C1 segment of cervical spinal cord (tissue), 14 donors: ENCODE measurements at regions not wholly inside any gene's neighbourhood (a gene's known extent, or its start where the extent isn't known, plus 50 kb on each side); places are given as distances from the start of the nearest gene placed in this dataset.
A peak's percentile ranks its signal among the peaks of the same experiment; 100 is the strongest.
"Not testable (repeated sequence)": the region's sequence is repeated elsewhere in the genome, so short reads cannot be mapped to it uniquely, and the experiment has no call there.

Source experiments
- DNase-seq, 14 donors: peaks; one replicate each; lab custom pipeline; 2025; lab: John Stamatoyannopoulos, UW

DNA sequence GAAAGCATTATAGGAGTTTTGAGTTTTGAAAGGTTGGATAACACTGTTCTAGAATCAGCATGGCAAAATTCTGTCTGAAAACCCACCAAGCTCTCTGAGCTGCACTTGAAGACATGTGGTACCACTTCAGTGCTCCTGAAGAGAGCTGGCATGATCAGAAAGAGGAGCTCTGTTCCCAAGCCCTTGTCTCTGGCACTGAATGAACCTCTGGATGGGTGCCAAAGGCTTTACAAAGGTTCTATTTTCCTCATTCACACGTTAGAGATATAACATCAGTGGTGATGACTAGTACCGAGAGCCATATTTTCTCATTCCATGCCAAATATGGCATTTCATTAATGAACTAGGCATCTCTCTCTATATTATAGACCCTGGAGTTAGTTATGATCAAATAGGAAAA is 301.8 kb upstream of the ID4 start:
- DNase-seq: peak in 1 of 14 donors; percentile 14

DNA sequence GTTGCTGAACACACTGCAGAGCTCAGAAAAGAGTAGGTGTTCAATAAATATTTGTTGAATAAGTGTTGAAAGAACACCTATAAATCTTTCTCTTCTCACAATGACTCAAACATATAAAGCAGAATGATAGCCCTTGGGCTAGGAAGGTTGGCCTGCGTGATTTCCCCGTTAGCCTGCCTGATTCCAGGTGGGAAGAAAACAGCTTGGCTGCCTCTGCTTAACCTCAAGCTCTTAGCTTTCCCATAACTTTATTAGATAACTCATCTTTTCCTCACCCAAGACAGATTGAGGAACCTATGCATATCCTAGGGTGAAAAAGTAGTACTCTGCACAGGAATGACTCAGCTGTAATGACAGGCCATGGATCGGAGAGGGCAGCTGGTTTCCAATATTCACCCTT is 300.3 kb upstream of the ID4 start:
- DNase-seq: no peak

- DNase-seq: no peak
These were observed 299.1 kb upstream of the ID4 start for GRCh38 chr6:19538096-19538495.

DNA sequence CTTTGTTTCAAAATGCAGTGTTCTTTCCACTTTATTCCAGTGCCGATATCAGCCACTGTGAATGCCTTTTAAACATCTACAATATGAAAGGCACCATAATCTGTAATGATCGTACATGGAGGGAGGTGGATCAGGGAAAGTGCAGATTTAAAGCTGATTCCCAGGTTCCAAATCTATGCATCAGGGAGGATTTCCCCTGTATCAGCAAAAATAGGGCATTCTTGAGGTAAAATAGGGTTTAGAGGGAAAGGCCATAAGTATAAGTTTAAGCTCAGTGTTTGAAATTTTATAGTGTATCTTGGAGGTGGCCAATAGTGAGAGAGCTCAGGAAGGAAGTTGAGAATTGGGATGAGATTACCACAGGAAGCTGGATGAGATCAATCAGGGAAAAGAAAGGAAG is 289.7 kb upstream of the ID4 start:
- DNase-seq: no peak

GRCh38 chr6:19549109-19549508 is 288.1 kb upstream of the ID4 start:
- DNase-seq: no peak

DNA sequence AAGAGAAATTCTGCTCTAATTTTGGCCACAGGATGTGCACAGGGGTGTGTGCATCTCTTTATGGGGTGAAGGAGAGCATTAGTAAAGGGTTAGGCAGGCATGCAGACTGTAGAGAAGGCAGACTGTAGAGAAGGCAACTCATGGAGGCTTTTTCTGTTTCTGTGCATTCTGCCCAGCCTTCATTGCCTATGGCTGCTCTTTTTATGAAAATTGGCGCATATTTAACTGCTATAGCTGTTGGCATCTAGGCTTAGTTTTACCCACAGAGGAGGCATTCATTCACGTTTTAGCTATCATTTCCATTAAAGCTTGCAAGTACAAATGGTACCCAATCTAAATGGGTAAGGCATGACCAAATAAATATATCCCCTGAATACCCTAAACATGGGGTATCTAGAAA is 286.8 kb upstream of the ID4 start:
- no peak for DNase-seq

GRCh38 chr6:19551611-19552010 is 285.6 kb upstream of the ID4 start:
- DNase-seq: no peak

DNA sequence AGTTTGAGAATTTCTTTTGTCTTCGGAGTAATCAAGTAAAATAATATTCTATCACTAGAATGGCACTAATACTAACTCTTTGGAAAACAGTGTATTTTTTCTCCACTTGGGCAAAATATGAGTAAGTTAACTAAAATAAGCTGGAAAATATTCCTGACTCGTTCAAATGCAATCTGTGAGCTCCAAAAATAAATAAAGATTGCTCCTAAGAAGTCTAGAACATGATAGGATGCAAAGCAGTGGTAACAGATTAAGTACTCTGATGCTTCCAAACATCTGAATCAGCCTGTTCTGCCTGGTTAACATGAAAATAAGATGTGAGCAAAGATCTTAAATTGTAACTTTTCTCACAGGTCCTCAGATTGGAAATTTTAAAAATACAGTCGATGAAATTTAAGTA is 285.1 kb upstream of the ID4 start:
- no peak for DNase-seq

- no peak for DNase-seq
These were observed 284.6 kb upstream of the ID4 start for GRCh38 chr6:19552588-19552987.

- peak in 4 of 14 donors; percentile 3 to 93 (median 26) for DNase-seq
These were observed 282.6 kb upstream of the ID4 start for GRCh38 chr6:19554356-19555225.

DNA sequence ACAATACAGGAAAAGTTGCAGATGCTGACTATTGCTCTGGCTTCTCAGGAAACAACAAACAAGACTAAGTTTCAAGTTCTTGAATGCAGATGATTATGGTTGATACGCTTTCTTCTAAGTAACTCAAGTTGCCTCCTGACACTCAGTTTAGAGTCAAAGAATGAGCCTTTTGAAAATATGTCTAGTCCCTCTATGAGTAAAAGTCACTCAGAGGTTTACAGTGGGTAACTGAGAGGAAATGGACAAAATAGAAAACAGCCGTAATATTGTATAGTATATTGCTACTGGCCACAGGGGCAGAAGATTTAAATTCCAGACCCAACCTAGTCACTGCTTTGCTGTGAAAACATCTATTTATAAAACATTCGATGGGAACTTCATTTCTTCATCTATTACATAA is 280.0 kb upstream of the ID4 start:
- DNase-seq: no peak

GRCh38 chr6:19558201-19558600 is 279.0 kb upstream of the ID4 start:
- no peak for DNase-seq

DNA sequence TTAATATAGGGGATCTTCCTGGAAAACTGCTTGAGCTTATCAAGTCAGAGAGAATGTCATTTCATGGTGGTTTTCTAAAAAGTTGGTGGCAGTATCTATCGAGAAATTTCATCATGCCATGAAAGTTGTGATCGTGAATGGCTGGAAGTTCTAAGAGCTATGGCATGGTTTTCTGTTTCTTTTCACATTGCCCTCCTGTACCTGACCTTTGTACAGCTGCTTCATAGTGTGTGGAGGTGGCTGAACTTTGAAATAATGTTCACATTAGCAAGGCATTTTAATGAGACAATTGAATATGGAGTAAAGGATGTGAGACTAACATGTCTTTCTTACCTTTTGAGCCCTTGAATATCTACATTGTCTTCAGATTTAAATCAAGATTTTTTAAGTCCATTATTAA is 278.2 kb upstream of the ID4 start:
- no peak for DNase-seq

DNA sequence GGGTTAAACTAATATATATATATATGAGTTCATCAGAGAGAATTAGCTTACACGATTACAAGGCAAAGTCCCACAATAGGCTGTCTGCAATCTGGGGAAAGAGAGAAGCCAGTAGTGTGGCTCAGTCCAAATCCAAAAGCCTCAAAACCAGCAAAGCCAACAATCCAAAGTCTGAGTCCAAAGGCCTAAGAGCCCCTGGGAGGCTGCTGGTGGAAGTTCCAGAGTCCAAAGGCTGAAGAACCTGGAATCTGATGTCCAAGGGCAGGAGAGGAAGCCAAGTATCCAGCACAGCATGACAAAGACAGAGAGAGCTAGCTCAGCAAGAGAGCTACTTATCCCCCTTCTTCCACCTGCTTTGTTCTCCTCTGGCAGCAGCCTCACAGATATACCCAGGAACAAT is 274.7 kb upstream of the ID4 start:
- DNase-seq: peak in 1 of 14 donors; percentile 19

DNA sequence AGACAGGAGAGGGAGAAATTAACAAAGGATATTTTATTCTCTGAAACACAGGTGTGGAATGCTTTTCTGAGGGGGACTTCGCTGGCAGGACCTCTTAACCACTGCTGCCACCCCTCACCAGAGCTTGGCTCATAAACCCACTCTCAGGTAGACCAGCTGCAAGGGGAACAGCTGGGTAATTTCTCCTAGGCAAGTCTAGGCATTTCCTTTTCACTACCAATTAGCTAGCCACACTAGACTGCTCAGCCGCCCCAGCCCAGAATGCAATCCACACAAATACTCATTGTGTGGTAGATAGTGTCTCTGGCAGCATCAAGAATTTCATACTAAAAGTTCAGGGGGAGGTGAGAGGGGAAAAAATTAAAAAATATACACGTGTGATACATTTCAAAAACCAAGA is 267.6 kb upstream of the ID4 start:
- no peak for DNase-seq

GRCh38 chr6:19571176-19571575 is 266.0 kb upstream of the ID4 start:
- DNase-seq: no peak

GRCh38 chr6:19578481-19578880 is 258.7 kb upstream of the ID4 start:
- no peak for DNase-seq

DNA sequence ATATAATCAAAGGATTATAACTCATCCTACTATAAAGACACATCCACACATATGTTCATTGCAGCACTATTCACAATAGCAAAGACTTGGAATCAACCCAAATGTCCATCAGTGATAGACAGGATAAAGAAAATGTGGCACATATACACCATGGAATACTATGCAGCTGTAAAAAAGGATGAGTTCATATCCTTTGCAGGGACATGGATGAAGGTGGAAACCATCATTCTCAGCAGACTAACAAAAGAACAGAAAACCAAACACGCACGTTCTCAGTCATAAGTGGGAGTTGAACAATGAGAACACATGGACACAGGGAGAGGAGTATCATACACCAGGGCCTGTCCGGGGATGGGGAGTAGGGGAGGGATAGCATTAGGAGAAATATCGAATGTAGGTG is 253.0 kb upstream of the ID4 start:
- not testable (repeated sequence) for DNase-seq

GRCh38 chr6:19587238-19587942 is 249.8 kb upstream of the ID4 start:
- DNase-seq: peak in 1 of 14 donors; percentile 68

DNA sequence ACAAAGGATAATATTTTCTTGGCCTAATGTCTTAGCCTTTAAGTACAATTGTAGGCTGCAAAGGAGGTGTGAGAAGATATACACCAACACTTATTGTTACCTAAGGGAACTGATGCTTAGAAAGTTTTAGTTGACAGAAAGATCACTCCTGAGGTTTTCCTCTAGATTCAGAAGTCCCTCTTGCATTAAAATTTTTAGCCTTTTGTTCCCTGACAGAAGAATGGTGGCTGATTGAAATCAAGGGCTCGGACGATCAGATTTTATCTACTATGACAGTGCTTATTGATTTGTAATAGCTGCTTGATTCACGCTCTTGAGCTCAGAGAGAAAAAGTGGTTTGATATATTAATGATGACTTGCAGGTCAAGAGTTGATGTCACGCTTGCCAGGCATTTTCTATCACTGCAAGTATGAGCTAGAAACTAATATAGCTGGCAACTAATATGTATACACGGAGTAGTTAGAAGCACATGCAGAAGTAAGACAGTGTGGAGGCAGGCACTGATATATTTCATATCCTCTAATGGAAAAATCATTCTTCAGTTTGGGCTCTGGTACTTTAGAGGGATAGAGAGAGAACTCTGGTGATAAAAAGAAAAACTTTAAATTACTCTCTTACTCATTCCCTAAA is 246.6 kb upstream of the ID4 start:
- DNase-seq: no peak

DNA sequence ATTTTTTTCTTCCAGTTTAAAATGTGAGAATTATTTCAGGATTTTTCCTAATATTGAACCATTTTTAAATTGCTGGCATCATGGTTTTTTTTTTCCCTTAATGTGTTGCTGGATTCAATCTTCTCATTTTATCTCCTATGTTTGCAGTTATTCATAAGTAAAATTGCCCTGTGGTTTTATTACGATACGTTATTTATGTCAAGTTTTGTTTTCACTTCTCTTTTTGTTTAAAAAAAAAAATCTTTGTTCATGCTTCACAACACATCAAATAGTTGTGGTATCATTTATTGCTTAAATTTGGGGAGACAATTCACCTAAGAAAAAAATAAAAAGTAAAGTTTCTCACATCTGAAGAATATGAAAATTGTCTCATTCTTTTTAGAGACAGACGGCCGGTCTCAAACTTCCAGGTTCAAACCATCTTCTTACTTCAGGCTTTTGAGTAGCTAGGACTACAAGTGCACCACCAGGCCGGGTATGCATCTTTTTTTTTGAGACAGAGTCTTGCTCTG is 239.3 kb upstream of the ID4 start:
- no peak for DNase-seq

DNA sequence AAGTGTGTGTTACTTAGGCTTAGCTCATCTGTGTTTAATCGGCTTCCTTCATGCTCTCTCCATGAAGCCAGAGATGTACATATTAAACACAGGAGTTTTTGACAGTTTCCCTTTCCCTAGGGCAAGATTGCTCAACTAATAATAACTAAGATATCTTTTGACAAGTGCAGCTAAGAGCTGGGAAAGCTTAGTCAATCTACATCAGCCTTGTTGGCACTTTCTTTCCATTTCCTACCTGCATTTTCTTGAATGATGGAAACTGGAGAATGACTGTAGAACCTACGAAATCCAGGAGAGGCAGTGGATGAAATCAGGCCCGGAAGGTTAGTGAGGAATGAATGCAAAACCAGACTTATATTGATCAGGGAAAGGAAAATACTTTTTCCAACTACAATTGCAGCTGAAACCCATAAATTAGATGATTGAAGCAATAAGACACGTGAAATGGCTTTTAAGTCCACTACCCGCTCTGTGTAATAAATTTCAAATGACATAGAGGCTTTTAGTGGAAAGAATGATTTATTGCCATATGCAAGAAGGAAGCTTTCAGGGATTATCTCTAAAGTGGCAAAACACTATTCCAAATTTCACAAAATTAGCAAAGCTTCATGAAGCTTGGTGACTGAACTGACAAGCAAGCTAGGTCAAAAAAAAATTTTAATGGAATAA is 237.2 kb upstream of the ID4 start:
- DNase-seq: no peak
